ENCODE measurements at regions not wholly inside any gene's neighbourhood (a gene's known extent, or its start where the extent isn't known, plus 50 kb on each side); places are given as distances from the start of the nearest gene placed in this dataset.

GRCh38 chr4:34323549-34324320, 1920.6 kb downstream of the ARAP2 start:
- TF ChIP-seq CTCF (IDR thresholded peaks at IDR 0.05) = no peak
- no peak for TF ChIP-seq ZFX (IDR thresholded peaks at IDR 0.05; ENCODE audit: borderline replicate concordance)

Data from 22Rv1 (cell line).